ENCODE measurements at regions not wholly inside any gene's neighbourhood (a gene's known extent, or its start where the extent isn't known, plus 50 kb on each side); places are given as distances from the start of the nearest gene placed in this dataset.

DNA sequence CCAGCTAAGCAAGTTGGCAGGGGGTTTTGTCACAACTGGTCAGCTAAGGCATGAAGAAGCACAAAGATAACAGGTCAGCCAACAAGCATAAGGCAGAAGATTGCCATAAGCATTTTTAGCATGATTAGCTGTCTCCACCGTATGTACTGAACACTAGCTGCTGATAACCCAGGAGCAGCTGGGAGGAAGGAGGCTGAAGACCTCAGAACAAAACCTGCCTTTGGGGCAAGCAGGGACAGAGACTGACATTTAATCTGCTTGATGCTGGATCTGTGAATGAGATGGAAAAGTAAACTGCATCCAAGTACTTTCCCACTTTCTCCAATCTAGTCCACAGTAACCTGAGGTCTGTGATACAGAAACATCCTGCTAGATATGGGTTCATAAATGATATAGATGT, 353.0 kb upstream of the MAP3K7 start:
- no peak overlapping the region for H2AFZ ChIP-seq (ENCODE audit: insufficient read depth, low read depth, low read length, poor library complexity, severe bottlenecking)
- Mint-ChIP-seq H3K27ac (no peak overlapping the region), H3K36me3 (no peaks in the 10 kb centered on the region), H3K9me3 (no peaks in the 10 kb centered on the region), H3K27me3 (ENCODE audit: low read depth in 3 of 3) (peaks cover 0 to 3% (median 2%) of the 10 kb centered on the region in 3 donors), H3K4me1 (peaks cover 5% of the 10 kb centered on the region), H3K4me3 (no peak overlapping the region)
- no peaks in the 10 kb centered on the region for H3K9me3 ChIP-seq (replicated peaks in 1 of 2; ENCODE audit: control insufficient read depth in 1 of 2, insufficient read depth in 1 of 2, low read length in 2 of 2)
- H3K4me3 ChIP-seq (replicated peaks in 1 of 3; ENCODE audit: low read depth in 2 of 3, low read length in 3 of 3): no peak overlapping the region
- H3K9ac ChIP-seq (ENCODE audit: insufficient read depth, low read length, poor library complexity, severe bottlenecking): no peak overlapping the region
- H3K4me1 ChIP-seq (ENCODE audit: control insufficient read depth in 1 of 2, insufficient read depth in 2 of 2, low read length in 2 of 2): no peaks in the 10 kb centered on the region
- TF ChIP-seq, protein P1, sequence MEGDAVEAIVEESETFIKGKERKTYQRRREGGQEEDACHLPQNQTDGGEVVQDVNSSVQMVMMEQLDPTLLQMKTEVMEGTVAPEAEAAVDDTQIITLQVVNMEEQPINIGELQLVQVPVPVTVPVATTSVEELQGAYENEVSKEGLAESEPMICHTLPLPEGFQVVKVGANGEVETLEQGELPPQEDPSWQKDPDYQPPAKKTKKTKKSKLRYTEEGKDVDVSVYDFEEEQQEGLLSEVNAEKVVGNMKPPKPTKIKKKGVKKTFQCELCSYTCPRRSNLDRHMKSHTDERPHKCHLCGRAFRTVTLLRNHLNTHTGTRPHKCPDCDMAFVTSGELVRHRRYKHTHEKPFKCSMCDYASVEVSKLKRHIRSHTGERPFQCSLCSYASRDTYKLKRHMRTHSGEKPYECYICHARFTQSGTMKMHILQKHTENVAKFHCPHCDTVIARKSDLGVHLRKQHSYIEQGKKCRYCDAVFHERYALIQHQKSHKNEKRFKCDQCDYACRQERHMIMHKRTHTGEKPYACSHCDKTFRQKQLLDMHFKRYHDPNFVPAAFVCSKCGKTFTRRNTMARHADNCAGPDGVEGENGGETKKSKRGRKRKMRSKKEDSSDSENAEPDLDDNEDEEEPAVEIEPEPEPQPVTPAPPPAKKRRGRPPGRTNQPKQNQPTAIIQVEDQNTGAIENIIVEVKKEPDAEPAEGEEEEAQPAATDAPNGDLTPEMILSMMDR (IDR thresholded peaks at IDR 0.05): no peak
- H3K36me3 ChIP-seq (replicated peaks in 1 of 2; ENCODE audit: control insufficient read depth in 1 of 2, insufficient read depth in 2 of 2, low read length in 2 of 2): no peaks in the 10 kb centered on the region
- DNase-seq: no peak
- no peaks in the 10 kb centered on the region for H3K27me3 ChIP-seq (ENCODE audit: control insufficient read depth in 2 of 2, insufficient read depth in 2 of 2, low read length in 2 of 2)
- H4K20me1 ChIP-seq (ENCODE audit: insufficient read depth, low read length): no peaks in the 10 kb centered on the region
- H3K79me2 ChIP-seq (ENCODE audit: insufficient read depth, low read length): no peaks in the 10 kb centered on the region
- intact Hi-C loops (cut with micrococcal nuclease): no loop called here
- H3K27ac ChIP-seq (ENCODE audit: low read depth in 1 of 2, low read length in 2 of 2): no peak overlapping the region
- 100% methylated on average over 1 of the region's 1 CpG for WGBS (ENCODE audit: insufficient coverage)
- no peak overlapping the region for H3K4me2 ChIP-seq (replicated peaks; ENCODE audit: extremely low read depth, low read length, poor library complexity, severe bottlenecking)

DNA sequence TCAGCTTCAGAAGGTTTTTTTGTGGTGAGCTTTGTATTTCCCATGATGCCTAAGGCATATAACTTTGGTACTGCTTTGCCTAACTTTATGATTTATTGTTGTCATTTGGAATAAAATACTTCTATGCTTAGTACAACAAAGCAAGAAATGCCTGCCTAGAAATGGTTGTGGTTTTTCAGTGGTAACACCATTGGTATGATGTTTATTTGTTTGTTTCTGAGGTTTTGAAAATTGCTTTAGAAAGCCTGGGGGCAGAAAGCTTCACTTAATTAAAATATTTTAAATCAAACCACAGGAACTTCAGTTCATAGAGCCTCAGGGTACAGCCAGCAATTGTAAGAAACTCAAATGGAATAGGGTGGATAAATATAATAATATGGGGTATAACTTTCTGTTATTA, 351.2 kb upstream of the MAP3K7 start:
- no peak for DNase-seq
- Histone ChIP-seq H3K4me2 (replicated peaks; ENCODE audit: extremely low read depth, low read length, poor library complexity, severe bottlenecking) (no peak overlapping the region), H3K27ac (ENCODE audit: low read depth in 1 of 2, low read length in 2 of 2) (no peak overlapping the region), H3K79me2 (ENCODE audit: insufficient read depth, low read length) (no peaks in the 10 kb centered on the region), H3K9ac (ENCODE audit: insufficient read depth, low read length, poor library complexity, severe bottlenecking) (no peak overlapping the region), H3K27me3 (ENCODE audit: control insufficient read depth in 2 of 2, insufficient read depth in 2 of 2, low read length in 2 of 2) (no peaks in the 10 kb centered on the region), H4K20me1 (ENCODE audit: insufficient read depth, low read length) (no peaks in the 10 kb centered on the region), H3K36me3 (replicated peaks in 1 of 2; ENCODE audit: control insufficient read depth in 1 of 2, insufficient read depth in 2 of 2, low read length in 2 of 2) (no peaks in the 10 kb centered on the region), H3K9me3 (replicated peaks in 1 of 2; ENCODE audit: control insufficient read depth in 1 of 2, insufficient read depth in 1 of 2, low read length in 2 of 2) (no peaks in the 10 kb centered on the region), H3K4me1 (ENCODE audit: control insufficient read depth in 1 of 2, insufficient read depth in 2 of 2, low read length in 2 of 2) (no peaks in the 10 kb centered on the region), H2AFZ (ENCODE audit: insufficient read depth, low read depth, low read length, poor library complexity, severe bottlenecking) (no peak overlapping the region), H3K4me3 (replicated peaks in 1 of 3; ENCODE audit: low read depth in 2 of 3, low read length in 3 of 3) (no peak overlapping the region)
- TF ChIP-seq, protein P1 (IDR thresholded peaks at IDR 0.05): no peak
- Mint-ChIP-seq H3K36me3 (no peaks in the 10 kb centered on the region), H3K4me1 (peaks cover 5% of the 10 kb centered on the region), H3K27ac (no peak overlapping the region), H3K9me3 (no peaks in the 10 kb centered on the region), H3K27me3 (ENCODE audit: low read depth in 3 of 3) (peaks cover 2 to 6% (median 3%) of the 10 kb centered on the region in 3 donors), H3K4me3 (no peak overlapping the region)
- intact Hi-C loops (cut with micrococcal nuclease): no loop called here
